Activated T-helper 2 cell treated with anti-CD3 and anti-CD28 coated beads, Interferon-gamma antibody, Interleukin-2, Interleukin-4, amounts not matched to agents 10 μg/mL and 5 μg/mL and 100 μg/mL, durations not matched to agents 14 hours and 24 hours and 36 hours (primary cell): ENCODE measurements at regions not wholly inside any gene's neighbourhood (a gene's known extent, or its start where the extent isn't known, plus 50 kb on each side); places are given as distances from the start of the nearest gene placed in this dataset.

Experiments used
- DNase-seq: peaks from one replicate; pipeline ENCODE4 v3.0.0; 2021; ENCODE audit warnings: low spot score
- H3K27ac Mint-ChIP-seq: one replicate; pipeline ENCODE4 v1.8.0; 2021; ENCODE audit warnings: mixed read lengths
- H3K27me3 Mint-ChIP-seq: one replicate; pipeline ENCODE4 v1.8.0; 2021; ENCODE audit warnings: low read depth, mixed read lengths
- H3K36me3 Mint-ChIP-seq: one replicate; pipeline ENCODE4 v1.8.0; 2021; ENCODE audit warnings: low read depth, mixed read lengths
- H3K4me1 Mint-ChIP-seq: one replicate; pipeline ENCODE4 v1.8.0; 2021; ENCODE audit warnings: low read depth, mixed read lengths
- H3K4me3 Mint-ChIP-seq: one replicate; pipeline ENCODE4 v1.8.0; 2021; ENCODE audit warnings: low read depth, mild to moderate bottlenecking, moderate library complexity, mixed read lengths
- H3K9me3 Mint-ChIP-seq: one replicate; pipeline ENCODE4 v1.8.0; 2021; ENCODE audit warnings: mixed read lengths
- intact Hi-C: fragments of 100-400 bp; cut with micrococcal nuclease; formaldehyde crosslinking; loops from one replicate; pipeline ENCODE4 v1.15.1; 2023

GRCh38 chr4:164381859-164382258, 372.1 kb upstream of the SMIM31 start:
- DNase-seq = no peak
- intact Hi-C loops = no loop called here
- H3K9me3 Mint-ChIP-seq = no peaks in the 10 kb centered on the region
- no peak overlapping the region for H3K4me3 Mint-ChIP-seq
- H3K27ac Mint-ChIP-seq = no peak overlapping the region
- H3K27me3 Mint-ChIP-seq = peaks cover 24% of the 10 kb centered on the region
- H3K36me3 Mint-ChIP-seq = no peaks in the 10 kb centered on the region
- no peaks in the 10 kb centered on the region for H3K4me1 Mint-ChIP-seq

GRCh38 chr4:164383058-164383357, 370.9 kb upstream of the SMIM31 start:
- Mint-ChIP-seq H3K4me1 (no peaks in the 10 kb centered on the region), H3K9me3 (no peaks in the 10 kb centered on the region), H3K4me3 (no peak overlapping the region), H3K27me3 (peaks cover 24% of the 10 kb centered on the region), H3K36me3 (no peaks in the 10 kb centered on the region), H3K27ac (no peak overlapping the region)
- DNase-seq = no peak
- intact Hi-C loops = no loop called here

- Mint-ChIP-seq H3K9me3 (no peaks in the 10 kb centered on the region), H3K27ac (no peak overlapping the region), H3K27me3 (peaks cover 24% of the 10 kb centered on the region), H3K4me1 (no peaks in the 10 kb centered on the region), H3K36me3 (no peaks in the 10 kb centered on the region), H3K4me3 (no peak overlapping the region)
- intact Hi-C loops = no loop called here
- no peak for DNase-seq
Measured at GRCh38 chr4:164383358-164384220, 370.3 kb upstream of the SMIM31 start.

- intact Hi-C loops = no loop called here
- no peaks in the 10 kb centered on the region for H3K9me3 Mint-ChIP-seq
Measured at GRCh38 chr4:164384416-164384815, 369.5 kb upstream of the SMIM31 start.

GRCh38 chr4:164396439-164396838, 357.5 kb upstream of the SMIM31 start:
- Mint-ChIP-seq H3K9me3 (no peaks in the 10 kb centered on the region), H3K27me3 (no peaks in the 10 kb centered on the region), H3K27ac (no peak overlapping the region), H3K36me3 (no peaks in the 10 kb centered on the region), H3K4me1 (no peaks in the 10 kb centered on the region), H3K4me3 (no peak overlapping the region)
- DNase-seq = no peak
- intact Hi-C loops = no loop called here

More at GRCh38 chr4:164384416-164384815, 369.5 kb upstream of the SMIM31 start:
- DNase-seq = no peak
- Mint-ChIP-seq H3K36me3 (no peaks in the 10 kb centered on the region), H3K27ac (no peak overlapping the region), H3K4me3 (no peak overlapping the region), H3K27me3 (peaks cover 24% of the 10 kb centered on the region), H3K4me1 (no peaks in the 10 kb centered on the region)

- intact Hi-C loops = no loop called here
- Mint-ChIP-seq H3K4me3 (no peak overlapping the region), H3K36me3 (no peaks in the 10 kb centered on the region), H3K4me1 (no peaks in the 10 kb centered on the region), H3K27me3 (no peaks in the 10 kb centered on the region), H3K27ac (no peak overlapping the region), H3K9me3 (no peaks in the 10 kb centered on the region)
- DNase-seq = no peak
Measured at GRCh38 chr4:164402554-164402953, 351.4 kb upstream of the SMIM31 start.

GRCh38 chr4:164405774-164406173, 348.2 kb upstream of the SMIM31 start:
- no peak overlapping the region for H3K27ac Mint-ChIP-seq
- DNase-seq = no peak
- H3K4me3 Mint-ChIP-seq = no peak overlapping the region
- H3K36me3 Mint-ChIP-seq = no peaks in the 10 kb centered on the region
- H3K9me3 Mint-ChIP-seq = no peaks in the 10 kb centered on the region
- H3K27me3 Mint-ChIP-seq = no peaks in the 10 kb centered on the region
- no peaks in the 10 kb centered on the region for H3K4me1 Mint-ChIP-seq
- intact Hi-C loops = no loop called here

- H3K9me3 Mint-ChIP-seq = no peaks in the 10 kb centered on the region
- H3K4me3 Mint-ChIP-seq = no peak overlapping the region
- H3K27ac Mint-ChIP-seq = no peak overlapping the region
- intact Hi-C loops = no loop called here
- no peak for DNase-seq
- H3K4me1 Mint-ChIP-seq = no peaks in the 10 kb centered on the region
- no peaks in the 10 kb centered on the region for H3K36me3 Mint-ChIP-seq
- H3K27me3 Mint-ChIP-seq = no peaks in the 10 kb centered on the region
Measured at GRCh38 chr4:164408831-164409230, 345.1 kb upstream of the SMIM31 start.

GRCh38 chr4:164410401-164410800, 343.5 kb upstream of the SMIM31 start:
- Mint-ChIP-seq H3K27me3 (no peaks in the 10 kb centered on the region), H3K27ac (no peak overlapping the region), H3K4me3 (no peak overlapping the region), H3K36me3 (no peaks in the 10 kb centered on the region), H3K9me3 (no peaks in the 10 kb centered on the region), H3K4me1 (no peaks in the 10 kb centered on the region)
- DNase-seq = no peak
- intact Hi-C loops = no loop called here

- no peaks in the 10 kb centered on the region for H3K9me3 Mint-ChIP-seq
- H3K27ac Mint-ChIP-seq = no peak overlapping the region
- no peak overlapping the region for H3K4me3 Mint-ChIP-seq
- no peaks in the 10 kb centered on the region for H3K27me3 Mint-ChIP-seq
- DNase-seq = no peak
- no peaks in the 10 kb centered on the region for H3K36me3 Mint-ChIP-seq
- no peaks in the 10 kb centered on the region for H3K4me1 Mint-ChIP-seq
- intact Hi-C loops = no loop called here
Measured at GRCh38 chr4:164412246-164412645, 341.7 kb upstream of the SMIM31 start.

- Mint-ChIP-seq H3K36me3 (no peaks in the 10 kb centered on the region), H3K4me1 (no peaks in the 10 kb centered on the region), H3K9me3 (no peaks in the 10 kb centered on the region), H3K27me3 (no peaks in the 10 kb centered on the region), H3K27ac (no peak overlapping the region), H3K4me3 (no peak overlapping the region)
- intact Hi-C loops = no loop called here
- DNase-seq = no peak
Measured at GRCh38 chr4:164413743-164414142, 340.2 kb upstream of the SMIM31 start.

- peaks cover 8% of the 10 kb centered on the region for H3K9me3 Mint-ChIP-seq
- H3K36me3 Mint-ChIP-seq = no peaks in the 10 kb centered on the region
- H3K4me3 Mint-ChIP-seq = no peak overlapping the region
- H3K27me3 Mint-ChIP-seq = no peaks in the 10 kb centered on the region
- no peaks in the 10 kb centered on the region for H3K4me1 Mint-ChIP-seq
- intact Hi-C loops = no loop called here
- no peak for DNase-seq
- H3K27ac Mint-ChIP-seq = no peak overlapping the region
Measured at GRCh38 chr4:164423819-164424218, 330.1 kb upstream of the SMIM31 start.

- Mint-ChIP-seq H3K4me3 (no peak overlapping the region), H3K36me3 (no peaks in the 10 kb centered on the region), H3K27me3 (no peaks in the 10 kb centered on the region), H3K9me3 (peaks cover 8% of the 10 kb centered on the region), H3K27ac (no peak overlapping the region), H3K4me1 (no peaks in the 10 kb centered on the region)
- intact Hi-C loops = no loop called here
- no peak for DNase-seq
Measured at GRCh38 chr4:164424846-164425245, 329.1 kb upstream of the SMIM31 start.

- H3K27me3 Mint-ChIP-seq = no peaks in the 10 kb centered on the region
- no peak overlapping the region for H3K27ac Mint-ChIP-seq
Measured at GRCh38 chr4:164428561-164428960, 325.4 kb upstream of the SMIM31 start.

More at GRCh38 chr4:164428561-164428960, 325.4 kb upstream of the SMIM31 start:
- H3K36me3 Mint-ChIP-seq = no peaks in the 10 kb centered on the region
- no peak for DNase-seq
- intact Hi-C loops = no loop called here
- no peaks in the 10 kb centered on the region for H3K9me3 Mint-ChIP-seq
- no peaks in the 10 kb centered on the region for H3K4me1 Mint-ChIP-seq
- H3K4me3 Mint-ChIP-seq = no peak overlapping the region
